ENCODE measurements at regions not wholly inside any gene's neighbourhood (a gene's known extent, or its start where the extent isn't known, plus 50 kb on each side); places are given as distances from the start of the nearest gene placed in this dataset.

DNA sequence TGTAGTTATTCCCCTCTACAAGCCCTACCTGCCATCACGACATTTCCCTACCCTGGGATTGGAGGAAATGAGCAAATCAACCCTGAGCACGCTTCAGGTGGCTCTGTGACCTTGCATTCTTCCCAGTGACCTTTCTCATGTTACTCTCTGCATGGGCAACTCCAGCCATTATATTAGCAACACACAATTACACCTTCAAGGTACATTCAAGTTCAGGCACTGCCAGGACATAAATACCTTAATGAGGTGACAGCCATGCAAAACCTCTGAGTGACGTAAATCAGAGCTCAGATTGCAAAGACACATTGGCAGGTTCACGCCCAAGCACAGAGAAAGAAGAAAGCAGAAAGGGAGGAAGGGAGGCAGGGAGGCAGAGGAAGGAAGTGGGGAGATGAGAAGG lies 68.7 kb upstream of the ALK start:
- ATAC-seq (ENCODE audit: low read depth) (no peak), DNase-seq (ENCODE audit: low spot score) (no peak)
- Histone ChIP-seq H3K9me3 (ENCODE audit: severe bottlenecking) (no peaks in the 10 kb centered on the region), H3K36me3 (ENCODE audit: low read depth) (no peaks in the 10 kb centered on the region), H3K27ac (ENCODE audit: poor library complexity, severe bottlenecking) (no peak overlapping the region), H3K4me1 (ENCODE audit: insufficient read depth, poor library complexity, severe bottlenecking) (no peaks in the 10 kb centered on the region), H3K4me3 (ENCODE audit: severe bottlenecking) (no peak overlapping the region), H3K27me3 (ENCODE audit: insufficient read depth, poor library complexity, severe bottlenecking) (no peaks in the 10 kb centered on the region)
- TF ChIP-seq CTCF (IDR thresholded peaks at IDR 0.05; ENCODE audit: poor library complexity, severe bottlenecking): no peak

DNA sequence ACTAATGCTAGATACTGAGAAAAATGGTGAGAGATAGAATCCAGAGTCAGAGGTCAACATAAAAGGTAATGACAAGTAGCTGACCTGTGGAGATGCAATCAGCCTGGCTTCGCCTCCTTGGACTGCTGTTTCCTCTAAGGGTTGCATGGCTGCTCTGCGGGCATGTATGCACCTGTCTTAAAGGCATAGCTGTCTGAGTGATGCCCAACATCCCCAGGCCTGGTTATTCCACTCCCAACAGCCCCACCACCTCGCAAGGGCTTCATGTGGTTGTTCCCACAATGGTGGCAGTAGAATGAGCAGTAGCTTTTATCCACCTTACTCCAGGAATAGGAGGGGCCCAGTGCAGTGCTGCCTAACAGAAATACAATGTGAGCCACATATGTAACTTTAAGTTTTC lies 69.7 kb upstream of the ALK start:
- H3K27ac ChIP-seq (ENCODE audit: poor library complexity, severe bottlenecking): no peak overlapping the region
- no peaks in the 10 kb centered on the region for H3K9me3 ChIP-seq (ENCODE audit: severe bottlenecking)
- H3K4me3 ChIP-seq (ENCODE audit: severe bottlenecking): no peak overlapping the region
- TF ChIP-seq CTCF (IDR thresholded peaks at IDR 0.05; ENCODE audit: poor library complexity, severe bottlenecking): no peak
- no peaks in the 10 kb centered on the region for H3K27me3 ChIP-seq (ENCODE audit: insufficient read depth, poor library complexity, severe bottlenecking)
- DNase-seq (ENCODE audit: low spot score) (no peak), ATAC-seq (ENCODE audit: low read depth) (no peak)
- no peaks in the 10 kb centered on the region for H3K36me3 ChIP-seq (ENCODE audit: low read depth)
- H3K4me1 ChIP-seq (ENCODE audit: insufficient read depth, poor library complexity, severe bottlenecking): no peaks in the 10 kb centered on the region

GRCh38 chr2:29995241-29995640 lies 73.9 kb upstream of the ALK start:
- Histone ChIP-seq H3K27me3 (ENCODE audit: insufficient read depth, poor library complexity, severe bottlenecking) (peaks cover 7% of the 10 kb centered on the region), H3K4me3 (ENCODE audit: severe bottlenecking) (no peak overlapping the region), H3K27ac (ENCODE audit: poor library complexity, severe bottlenecking) (no peak overlapping the region), H3K9me3 (ENCODE audit: severe bottlenecking) (no peaks in the 10 kb centered on the region), H3K4me1 (ENCODE audit: insufficient read depth, poor library complexity, severe bottlenecking) (no peaks in the 10 kb centered on the region), H3K36me3 (ENCODE audit: low read depth) (no peaks in the 10 kb centered on the region)
- TF ChIP-seq CTCF (IDR thresholded peaks at IDR 0.05; ENCODE audit: poor library complexity, severe bottlenecking): no peak
- no peak for ATAC-seq (ENCODE audit: low read depth)
- no peak for DNase-seq (ENCODE audit: low spot score)

GRCh38 chr2:30003128-30003527 lies 81.7 kb upstream of the ALK start:
- DNase-seq (ENCODE audit: low spot score) (no peak), ATAC-seq (ENCODE audit: low read depth) (no peak)
- no peaks in the 10 kb centered on the region for H3K36me3 ChIP-seq (ENCODE audit: low read depth)
- no peaks in the 10 kb centered on the region for H3K27me3 ChIP-seq (ENCODE audit: insufficient read depth, poor library complexity, severe bottlenecking)
- no peaks in the 10 kb centered on the region for H3K4me1 ChIP-seq (ENCODE audit: insufficient read depth, poor library complexity, severe bottlenecking)
- H3K27ac ChIP-seq (ENCODE audit: poor library complexity, severe bottlenecking): no peak overlapping the region
- no peak overlapping the region for H3K4me3 ChIP-seq (ENCODE audit: severe bottlenecking)
- H3K9me3 ChIP-seq (ENCODE audit: severe bottlenecking): no peaks in the 10 kb centered on the region
- TF ChIP-seq CTCF (IDR thresholded peaks at IDR 0.05; ENCODE audit: poor library complexity, severe bottlenecking): no peak

- H3K4me1 ChIP-seq (ENCODE audit: insufficient read depth, poor library complexity, severe bottlenecking): no peaks in the 10 kb centered on the region
- ATAC-seq (ENCODE audit: low read depth) (no peak), DNase-seq (ENCODE audit: low spot score) (no peak)
- no peaks in the 10 kb centered on the region for H3K36me3 ChIP-seq (ENCODE audit: low read depth)
- no peaks in the 10 kb centered on the region for H3K9me3 ChIP-seq (ENCODE audit: severe bottlenecking)
- no peak overlapping the region for H3K4me3 ChIP-seq (ENCODE audit: severe bottlenecking)
- no peak overlapping the region for H3K27ac ChIP-seq (ENCODE audit: poor library complexity, severe bottlenecking)
- H3K27me3 ChIP-seq (ENCODE audit: insufficient read depth, poor library complexity, severe bottlenecking): peaks cover 5% of the 10 kb centered on the region
- TF ChIP-seq CTCF (IDR thresholded peaks at IDR 0.05; ENCODE audit: poor library complexity, severe bottlenecking): no peak
Observed at GRCh38 chr2:30022444-30023071, 101.2 kb upstream of the ALK start.

Measured in RWPE2 (cell line).